Pancreas (tissue), 10 donors: ENCODE measurements at regions not wholly inside any gene's neighbourhood (a gene's known extent, or its start where the extent isn't known, plus 50 kb on each side); places are given as distances from the start of the nearest gene placed in this dataset.

Experiments used
- ATAC-seq, 4 donors: fragments of 200-7000 bp; cut with Tn5 transposase; one replicate each; pipeline versions ENCODE4 v1.8.0 to v1.9.1; 2020; ENCODE audit warnings: mild to moderate bottlenecking in 4 of 4, moderate library complexity in 4 of 4
- DNase-seq, 6 donors: peaks; one replicate each; pipeline ENCODE4 v3.0.0-alpha.2; 2020
- FAIRE-seq: peaks from 2 replicates; lab custom pipeline; 2012; peaks lifted over from hg19 to GRCh38; lab: Jason Lieb, UNC
- H3K27ac ChIP-seq, 4 donors: fragments of 200-600 bp; sonication (generic); 1 replicate in 3 of 4; 2 replicates in 1 of 4; pipeline versions ENCODE4 v1.5.0 to v1.8.0; 2020
- H3K27me3 ChIP-seq, 4 donors: fragments of 200-600 bp; one replicate each; pipeline ENCODE4 v1.8.0; 2021
- H3K36me3 ChIP-seq, 3 donors: fragments of 200-600 bp; sonication (generic) in 1 of 3; one replicate each; pipeline versions ENCODE4 v1.5.0 to v1.8.0; 2020 to 2021
- H3K4me1 ChIP-seq, 3 donors: fragments of 200-600 bp; one replicate each; pipeline ENCODE4 v1.8.0; 2021
- H3K4me3 ChIP-seq, 4 donors: fragments of 200-600 bp; sonication (generic) in 2 of 4; one replicate each; pipeline versions ENCODE4 v1.5.0 to v1.8.0; 2020 to 2021
- H3K9me3 ChIP-seq, 4 donors: fragments of 200-600 bp; one replicate each; pipeline ENCODE4 v1.8.0; 2021
- WGBS, 2 donors: extraction: QIAGEN DNeasy Blood & Tissue Kit; methylation state at CpG; one replicate each; pipeline ENCODE4 v1.1.7; 2013; 5-methylcytosine and 5-hydroxymethylcytosine counted together
- intact Hi-C, 3 donors: fragments of 100-400 bp; cut with DNase I; formaldehyde crosslinking; loops; one replicate each; pipeline versions ENCODE4 v1.11.1 to v1.14.2; 2022
- TF ChIP-seq, protein P1 (sequence below), 4 donors: fragments of 200-600 bp; sonication (generic) in 3 of 4; IDR thresholded peaks; one replicate each; pipeline versions ENCODE4 v1.5.0 to v1.8.0; 2021; ENCODE audit warnings: antibody characterized with exemption in 4 of 4
- donor health status: healthy with polysubstance abuse.
- donor health status: DM: no; HTN: no; CAD: no; lungs with moderate emphysema.
- donor health status: DM: no; HTN: no; CAD: no.
- donor health status: control.
- donor health status: control.
- donor health status: Bipolar disorder and iron deficiency.
- donor health status: DM: yes; HTN: yes; CAD: no.
- donor health status: DM: no; HTN: no; CAD: no.
- donor health status: DM: no; HTN: no; CAD: no.
- donor health status: DM: yes; HTN: yes; CAD: no.

DNA sequence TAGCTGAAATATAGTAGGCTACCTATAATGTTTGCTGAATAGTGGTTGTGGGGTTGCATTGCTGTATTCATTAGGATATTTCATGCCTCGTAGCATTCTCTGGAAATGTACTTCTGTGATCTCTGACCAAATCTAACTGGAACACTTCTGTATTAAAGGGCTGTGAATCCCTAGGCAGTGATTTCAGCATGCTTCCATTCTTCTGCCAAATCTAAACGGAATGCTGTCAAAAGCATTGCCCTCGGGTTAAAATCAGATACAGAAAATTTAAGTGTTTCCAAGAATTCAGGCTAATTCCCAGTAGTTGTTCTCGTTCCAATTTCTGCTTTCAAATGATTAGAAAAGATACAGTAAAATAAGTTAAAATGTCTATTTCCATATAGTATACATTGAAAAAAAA, 1847.5 kb upstream of the IGFBP7 start:
- DNase-seq = no peak
- Histone ChIP-seq H3K4me3 (no peak overlapping the region), H3K9me3 (no peaks in the 10 kb centered on the region), H3K4me1 (no peaks in the 10 kb centered on the region), H3K27me3 (no peaks in the 10 kb centered on the region), H3K27ac (no peak overlapping the region), H3K36me3 (no peaks in the 10 kb centered on the region)
- no peak for FAIRE-seq
- ATAC-seq = no peak
- TF ChIP-seq, protein P1, sequence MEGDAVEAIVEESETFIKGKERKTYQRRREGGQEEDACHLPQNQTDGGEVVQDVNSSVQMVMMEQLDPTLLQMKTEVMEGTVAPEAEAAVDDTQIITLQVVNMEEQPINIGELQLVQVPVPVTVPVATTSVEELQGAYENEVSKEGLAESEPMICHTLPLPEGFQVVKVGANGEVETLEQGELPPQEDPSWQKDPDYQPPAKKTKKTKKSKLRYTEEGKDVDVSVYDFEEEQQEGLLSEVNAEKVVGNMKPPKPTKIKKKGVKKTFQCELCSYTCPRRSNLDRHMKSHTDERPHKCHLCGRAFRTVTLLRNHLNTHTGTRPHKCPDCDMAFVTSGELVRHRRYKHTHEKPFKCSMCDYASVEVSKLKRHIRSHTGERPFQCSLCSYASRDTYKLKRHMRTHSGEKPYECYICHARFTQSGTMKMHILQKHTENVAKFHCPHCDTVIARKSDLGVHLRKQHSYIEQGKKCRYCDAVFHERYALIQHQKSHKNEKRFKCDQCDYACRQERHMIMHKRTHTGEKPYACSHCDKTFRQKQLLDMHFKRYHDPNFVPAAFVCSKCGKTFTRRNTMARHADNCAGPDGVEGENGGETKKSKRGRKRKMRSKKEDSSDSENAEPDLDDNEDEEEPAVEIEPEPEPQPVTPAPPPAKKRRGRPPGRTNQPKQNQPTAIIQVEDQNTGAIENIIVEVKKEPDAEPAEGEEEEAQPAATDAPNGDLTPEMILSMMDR (IDR thresholded peaks at IDR 0.05) = no peak
- 81 to 83% methylated on average over 4 of the region's 4 CpGs for WGBS, 2 donors
- intact Hi-C loops = no loop called here

DNA sequence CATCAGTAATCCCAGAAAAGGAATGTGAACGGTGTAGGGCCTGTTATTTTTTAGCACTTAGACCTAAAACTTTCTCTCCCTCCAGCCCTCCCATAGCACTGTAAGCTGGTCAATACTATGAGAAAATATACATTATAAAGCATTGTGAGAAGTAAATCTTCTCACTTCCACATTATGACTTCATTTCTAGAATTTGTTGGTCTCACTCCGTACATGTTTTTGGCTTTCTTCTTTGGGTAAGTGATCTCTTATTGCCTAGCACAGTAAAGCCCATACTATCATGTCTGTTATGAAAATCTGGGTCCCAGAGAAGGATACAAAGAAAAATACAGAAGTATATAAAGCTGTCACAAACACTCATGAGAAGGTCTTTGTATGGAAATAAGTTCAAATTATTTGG, 1851.1 kb upstream of the IGFBP7 start:
- H3K9me3 ChIP-seq = no peaks in the 10 kb centered on the region
- H3K27me3 ChIP-seq = no peaks in the 10 kb centered on the region
- ATAC-seq = no peak
- no peak for FAIRE-seq
- TF ChIP-seq, protein P1 (IDR thresholded peaks at IDR 0.05) = no peak
- 80 to 81% methylated on average over 2 of the region's 2 CpGs for WGBS, 2 donors
- H3K27ac ChIP-seq = no peak overlapping the region
- H3K36me3 ChIP-seq = no peaks in the 10 kb centered on the region
- H3K4me1 ChIP-seq = no peaks in the 10 kb centered on the region
- intact Hi-C loops = no loop called here
- DNase-seq = no peak
- no peak overlapping the region for H3K4me3 ChIP-seq

- WGBS, 2 donors = 44 to 67% methylated on average over 2 of the region's 2 CpGs
- no peaks in the 10 kb centered on the region for H3K27me3 ChIP-seq
- FAIRE-seq (no peak), ATAC-seq (no peak), DNase-seq (no peak)
- TF ChIP-seq, protein P1 (IDR thresholded peaks at IDR 0.05) = no peak
- no peak overlapping the region for H3K4me3 ChIP-seq
- no peak overlapping the region for H3K27ac ChIP-seq
- no peaks in the 10 kb centered on the region for H3K9me3 ChIP-seq
- H3K36me3 ChIP-seq = no peaks in the 10 kb centered on the region
- no peaks in the 10 kb centered on the region for H3K4me1 ChIP-seq
- intact Hi-C loops = no loop called here
Observed at GRCh38 chr4:58961925-58962324, 1851.7 kb upstream of the IGFBP7 start.

- Histone ChIP-seq H3K4me1 (no peaks in the 10 kb centered on the region), H3K27ac (no peak overlapping the region), H3K27me3 (no peaks in the 10 kb centered on the region), H3K4me3 (no peak overlapping the region), H3K9me3 (no peaks in the 10 kb centered on the region), H3K36me3 (no peaks in the 10 kb centered on the region)
- no peak for ATAC-seq
- DNase-seq = no peak
- TF ChIP-seq, protein P1 (IDR thresholded peaks at IDR 0.05) = no peak
- intact Hi-C loops = no loop called here
- FAIRE-seq = no peak
Observed at GRCh38 chr4:58962424-58962823, 1852.2 kb upstream of the IGFBP7 start.

GRCh38 chr4:58981828-58982227, 1871.6 kb upstream of the IGFBP7 start:
- Histone ChIP-seq H3K27ac (no peak overlapping the region), H3K27me3 (no peaks in the 10 kb centered on the region), H3K36me3 (no peaks in the 10 kb centered on the region), H3K9me3 (no peaks in the 10 kb centered on the region), H3K4me1 (no peaks in the 10 kb centered on the region), H3K4me3 (no peak overlapping the region)
- intact Hi-C loops = no loop called here
- no peak for DNase-seq
- ATAC-seq = no peak
- TF ChIP-seq, protein P1 (IDR thresholded peaks at IDR 0.05) = no peak
- FAIRE-seq = peak; percentile 54
- 22 to 36% methylated on average over 1 of the region's 1 CpG for WGBS, 2 donors
